Spleen (tissue), 7 donors: ENCODE measurements at regions not wholly inside any gene's neighbourhood (a gene's known extent, or its start where the extent isn't known, plus 50 kb on each side); places are given as distances from the start of the nearest gene placed in this dataset.

ENCODE experiments used
- CTCF ChIP-seq, 11 experiments: fragments of 200-600 bp in 7 of 11; fragments of 450-650 bp in 4 of 11; sonication (generic) in 4 of 11; IDR thresholded peaks in 8 of 11; conservative IDR thresholded peaks in 3 of 11; 1 replicate in 7 of 11; 2 replicates in 4 of 11; pipeline versions ENCODE4 v1.4.0 to v1.8.0; 2016 to 2021; ENCODE audit warnings: antibody characterized with exemption in 11 of 11, inconsistent platforms in 4 of 11, mild to moderate bottlenecking in 1 of 11
- POLR2AphosphoS5 ChIP-seq, 3 donors: sonication (generic); formaldehyde crosslinking; IDR thresholded peaks; one replicate each; pipeline ENCODE4 v1.5.1; 2017; ENCODE audit warnings: antibody characterized with exemption in 3 of 3
- donor health status: DM: no; HTN: no; CAD: no; lungs with moderate emphysema.
- donor health status: DM: no; HTN: no; CAD: no.
- donor health status: DM: no; HTN: no; CAD: no.

GRCh38 chr2:8327371-8328100 lies 354.3 kb upstream of the ID2 start:
- TF ChIP-seq POLR2AphosphoS5 (IDR thresholded peaks at IDR 0.05) (no peak), CTCF (IDR thresholded peaks at IDR 0.05 in 8 of 11, conservative IDR thresholded peaks at IDR 0.05 in 3 of 11) (no peak)
